NCI-H2107 treated with DMSO at 0.1 percent for 48 hours (cell line): ENCODE measurements at regions not wholly inside any gene's neighbourhood (a gene's known extent, or its start where the extent isn't known, plus 50 kb on each side); places are given as distances from the start of the nearest gene placed in this dataset.
"Not testable (repeated sequence)": the region's sequence is repeated elsewhere in the genome, so short reads cannot be mapped to it uniquely, and the experiment has no call there.

ENCODE experiments used
- DNase-seq: peaks from one replicate; lab custom pipeline; 2025; ENCODE audit not compliant: unreplicated experiment; lab: John Stamatoyannopoulos, UW

DNA sequence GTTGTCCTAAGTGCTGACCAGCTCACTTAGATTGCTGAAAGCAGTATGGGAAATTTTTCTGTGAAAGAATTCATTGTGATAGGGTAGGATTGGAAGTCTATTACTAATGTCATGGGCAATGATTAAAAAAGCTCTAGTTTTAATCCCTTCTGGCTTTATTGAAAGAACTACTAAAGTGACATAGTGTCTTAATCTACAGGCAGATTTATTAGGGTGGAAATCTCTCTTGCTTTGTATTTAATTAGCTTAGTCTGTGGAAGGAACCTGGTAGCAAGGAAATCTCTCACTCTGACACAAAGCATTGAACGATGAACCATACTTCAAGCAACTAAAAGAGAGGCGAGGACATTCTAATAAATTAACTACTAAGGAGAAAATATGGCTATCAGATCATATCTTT is 1029.2 kb upstream of the PCDH20 start:
- no peak for DNase-seq

DNA sequence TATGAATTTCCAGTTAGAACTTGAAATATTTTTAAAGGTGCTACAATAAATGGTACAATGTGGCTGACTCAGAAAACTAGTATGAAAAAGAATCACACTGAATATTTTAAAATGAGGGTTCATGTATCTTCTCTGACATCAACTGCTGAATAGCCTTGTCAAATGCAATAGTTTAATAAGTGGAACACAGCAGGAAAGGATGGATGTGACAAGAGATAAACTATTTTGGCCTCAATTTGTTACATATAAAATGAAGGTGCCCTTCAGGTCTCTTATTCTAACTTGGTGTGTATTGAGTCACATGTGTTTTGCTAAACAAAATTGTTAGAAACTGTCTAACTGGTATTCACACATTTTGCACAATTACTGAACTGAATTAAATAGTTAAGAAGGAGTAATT is 1018.4 kb upstream of the PCDH20 start:
- DNase-seq, result no peak

DNA sequence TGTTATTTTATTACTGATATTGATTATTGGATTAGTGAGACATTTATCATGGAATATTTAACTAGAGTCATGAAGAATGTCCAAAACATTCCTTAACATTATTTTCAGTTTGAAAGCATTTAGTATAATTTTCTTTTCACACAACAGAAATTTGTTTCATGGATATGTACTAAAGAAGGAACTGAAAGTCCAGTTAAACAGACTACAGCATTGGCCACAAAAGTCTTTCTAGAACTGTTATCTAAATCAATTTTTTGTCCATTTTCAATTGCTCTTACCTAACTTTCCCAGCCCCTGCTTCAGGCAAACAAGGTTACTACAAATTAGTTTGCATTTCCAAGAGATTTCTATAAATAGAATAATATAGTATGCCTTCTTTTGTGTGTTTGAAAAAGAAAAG is 1018.0 kb upstream of the PCDH20 start:
- no peak for DNase-seq

DNA sequence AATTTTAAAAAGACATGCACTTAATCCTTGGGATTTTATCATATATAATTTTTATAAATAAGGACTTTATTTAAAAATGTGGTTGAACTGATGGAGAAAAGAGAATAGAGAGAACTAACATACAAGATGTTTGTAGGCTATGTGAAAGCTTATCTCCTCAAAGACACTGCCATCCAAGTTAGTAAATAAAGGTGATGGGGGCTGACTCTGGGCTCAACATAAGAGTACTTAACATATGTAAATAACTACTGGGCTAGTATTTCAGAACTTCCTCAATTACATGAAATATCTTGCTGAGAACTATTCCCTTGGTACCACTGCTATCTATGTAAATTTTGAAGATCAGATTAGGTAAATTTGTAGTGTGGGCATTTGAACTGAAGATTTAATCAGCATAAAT is 1017.3 kb upstream of the PCDH20 start:
- no peak for DNase-seq

DNA sequence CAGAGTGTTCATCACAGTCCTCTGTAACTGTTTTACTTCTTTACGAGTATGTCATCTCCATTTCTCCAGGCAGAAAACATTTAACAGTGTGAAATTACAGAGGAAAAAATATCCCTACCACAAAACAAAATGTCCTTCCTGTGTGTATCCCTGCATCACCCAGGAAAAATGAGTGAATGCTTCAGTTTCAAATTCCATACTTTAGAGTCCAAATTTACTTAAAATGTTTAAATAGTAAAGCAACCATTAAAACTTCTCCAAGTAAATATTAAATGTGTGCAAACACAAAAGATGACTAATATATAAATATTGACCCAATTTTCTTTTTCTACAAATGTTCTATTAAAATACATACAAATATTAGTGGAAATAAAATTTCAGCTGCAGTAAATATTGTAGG is 1016.6 kb upstream of the PCDH20 start:
- no peak for DNase-seq

DNA sequence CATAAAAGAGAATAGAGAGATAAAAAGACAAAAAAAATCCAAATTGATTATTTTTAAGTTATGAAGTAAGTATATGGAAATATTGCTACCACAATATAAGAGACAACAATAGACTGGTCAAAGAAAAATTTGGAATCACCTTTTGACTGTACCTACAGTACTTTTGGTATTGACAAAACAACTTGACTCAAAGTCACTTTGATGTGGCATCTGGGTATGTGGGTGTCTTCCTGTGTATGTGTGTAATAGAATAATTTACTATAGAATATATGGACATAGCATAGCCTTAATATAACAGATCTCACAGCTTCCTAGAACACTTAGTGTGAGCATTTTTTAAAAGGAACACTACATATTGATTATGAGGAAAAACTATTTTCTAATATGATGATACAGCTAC is 1016.2 kb upstream of the PCDH20 start:
- DNase-seq, result no peak

DNA sequence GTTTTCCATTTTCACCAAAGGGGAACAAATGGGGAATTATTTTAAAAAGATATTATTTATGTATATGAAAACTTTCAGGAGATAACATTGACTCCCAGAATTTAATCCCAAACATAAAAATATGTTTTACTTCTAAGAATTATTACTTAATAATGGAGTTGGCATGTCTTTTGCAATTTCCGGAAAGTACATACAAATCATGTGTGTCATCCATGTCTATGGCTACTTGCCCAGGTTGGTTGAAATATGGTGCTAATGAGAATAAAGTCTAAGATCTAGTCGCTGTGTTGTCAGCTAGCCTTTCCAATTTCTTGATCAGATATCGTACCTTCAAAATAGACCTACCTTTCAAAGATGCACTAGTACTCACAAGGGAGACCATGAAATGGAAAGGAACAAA is 1003.2 kb upstream of the PCDH20 start:
- no peak for DNase-seq

DNA sequence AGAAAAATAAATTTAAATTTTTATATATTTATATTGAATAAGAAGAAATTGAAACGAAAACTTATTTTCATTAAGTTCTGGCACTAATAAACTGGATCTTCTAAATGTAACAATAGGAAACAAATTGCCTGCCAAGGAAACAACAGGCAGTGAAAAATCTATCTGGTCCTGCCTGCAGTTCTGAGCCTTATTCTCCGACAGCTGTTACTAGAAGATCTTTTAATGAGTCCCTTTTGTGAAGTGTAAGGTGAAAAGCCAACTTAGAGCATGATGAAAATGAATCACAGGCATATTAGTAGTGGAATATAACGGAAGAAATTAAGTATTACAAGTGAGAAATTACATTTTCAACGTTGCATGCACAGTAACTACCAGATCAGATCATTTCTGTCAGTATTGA is 1002.7 kb upstream of the PCDH20 start:
- no peak for DNase-seq

DNA sequence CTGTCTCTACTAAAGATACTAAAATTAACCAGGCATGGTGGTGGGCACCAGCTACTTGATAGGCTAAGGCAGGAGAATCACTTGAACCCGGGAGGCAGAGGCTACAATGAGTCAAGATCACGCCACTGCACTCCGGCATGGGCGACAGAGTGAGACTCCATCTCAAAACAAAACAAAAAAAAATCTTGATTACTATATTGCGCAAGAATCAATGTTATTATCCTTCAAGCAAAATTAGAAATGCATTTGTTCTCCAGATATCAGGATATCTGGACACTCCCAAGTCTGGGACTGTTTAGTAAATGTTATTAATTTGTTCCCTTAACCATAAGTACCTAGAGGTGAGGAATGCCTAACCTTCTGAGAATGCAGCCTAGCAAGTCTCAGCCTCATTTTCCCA is 992.2 kb upstream of the PCDH20 start:
- no peak for DNase-seq

DNA sequence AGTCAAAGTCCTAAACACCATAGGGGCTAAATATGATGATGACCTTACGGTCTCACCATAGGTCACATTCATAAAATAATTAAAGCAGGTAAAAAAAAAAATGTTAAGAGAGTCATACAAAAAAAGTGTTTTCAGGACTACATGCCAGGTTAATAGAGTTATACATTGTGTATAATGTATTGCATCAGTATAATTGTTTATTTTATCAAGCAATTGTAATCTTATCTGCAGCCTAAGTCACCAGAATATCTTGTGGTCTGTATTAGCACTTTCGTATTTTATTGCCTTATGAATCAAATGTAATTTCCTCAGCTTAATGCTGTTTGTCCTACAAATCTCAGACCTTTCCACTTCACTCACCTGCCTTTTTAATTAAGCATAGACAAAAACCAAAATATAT is 972.9 kb upstream of the PCDH20 start:
- DNase-seq, result peak; percentile 3

DNA sequence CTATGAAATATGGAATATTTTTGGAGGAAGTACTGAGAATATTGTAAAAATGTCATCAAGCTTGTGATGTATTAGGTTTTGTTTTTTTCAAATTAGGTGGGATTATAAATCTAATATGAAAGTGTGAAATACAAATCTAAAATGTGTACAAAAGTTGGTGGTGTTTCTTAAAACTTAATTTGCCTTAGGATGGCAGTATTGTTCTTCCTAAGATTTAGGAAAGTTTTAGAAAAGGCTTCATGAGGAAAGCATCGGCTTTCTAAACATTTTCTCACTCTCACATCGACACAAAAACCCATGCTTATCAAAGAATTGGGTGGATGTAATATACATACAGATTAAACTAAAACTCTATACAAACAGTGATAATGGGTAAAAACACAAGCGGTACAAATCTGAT is 972.0 kb upstream of the PCDH20 start:
- DNase-seq, result no peak

DNA sequence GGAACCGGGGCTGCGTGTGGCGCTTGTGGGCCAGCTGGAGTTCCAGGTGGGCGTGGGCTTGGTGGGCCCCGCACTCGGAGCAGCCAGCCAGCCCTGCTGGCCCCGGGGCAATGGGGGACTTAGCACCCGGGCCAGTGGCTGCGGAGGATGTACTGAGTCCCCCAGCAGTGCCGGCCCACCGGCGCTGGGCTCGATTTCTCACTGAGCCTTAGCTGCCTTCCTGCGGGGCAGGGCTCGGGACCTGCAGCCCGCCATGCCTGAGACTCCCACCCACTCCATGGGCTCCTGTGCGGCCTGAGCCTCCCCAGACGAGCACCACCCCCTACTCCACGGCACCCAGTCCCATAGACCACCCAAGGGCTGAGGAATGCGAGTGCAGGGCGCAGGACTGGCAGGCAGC is 963.6 kb upstream of the PCDH20 start:
- not testable (repeated sequence) for DNase-seq

DNA sequence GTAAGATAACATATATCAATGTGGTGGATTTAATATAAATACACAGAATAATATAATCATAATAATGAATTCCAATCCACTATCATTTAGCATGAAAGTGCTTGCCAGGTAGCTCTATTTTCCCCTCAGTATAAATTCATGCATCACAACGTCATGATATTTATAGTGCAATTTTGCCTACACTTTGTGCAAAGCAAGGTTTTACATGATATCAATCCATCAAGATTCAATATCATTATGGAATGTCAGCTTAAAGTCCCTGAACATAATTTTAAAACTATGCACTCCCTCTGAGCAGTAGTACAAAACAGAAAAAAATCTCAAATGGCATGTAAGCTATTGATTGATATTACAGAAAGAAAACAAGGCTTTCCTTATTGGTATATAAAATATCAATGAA is 962.2 kb upstream of the PCDH20 start:
- DNase-seq, result no peak

DNA sequence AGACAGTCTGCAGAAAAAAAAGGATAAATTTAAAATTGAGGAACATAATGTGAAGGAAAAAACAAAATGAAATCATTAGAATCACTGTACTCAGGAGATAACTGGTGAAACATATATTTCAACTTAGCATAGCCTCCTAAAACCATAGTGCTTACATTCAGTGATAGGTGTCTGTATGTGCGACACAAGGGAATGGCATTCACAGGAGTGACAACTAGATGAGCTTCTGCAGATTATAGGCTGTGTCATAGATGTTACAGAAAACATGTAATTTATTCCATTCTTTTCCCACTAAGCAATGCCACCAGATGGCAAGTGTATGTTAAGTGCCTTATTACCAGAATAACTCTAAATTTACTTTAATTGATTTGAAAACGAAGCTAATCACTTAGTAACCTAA is 960.0 kb upstream of the PCDH20 start:
- no peak for DNase-seq

DNA sequence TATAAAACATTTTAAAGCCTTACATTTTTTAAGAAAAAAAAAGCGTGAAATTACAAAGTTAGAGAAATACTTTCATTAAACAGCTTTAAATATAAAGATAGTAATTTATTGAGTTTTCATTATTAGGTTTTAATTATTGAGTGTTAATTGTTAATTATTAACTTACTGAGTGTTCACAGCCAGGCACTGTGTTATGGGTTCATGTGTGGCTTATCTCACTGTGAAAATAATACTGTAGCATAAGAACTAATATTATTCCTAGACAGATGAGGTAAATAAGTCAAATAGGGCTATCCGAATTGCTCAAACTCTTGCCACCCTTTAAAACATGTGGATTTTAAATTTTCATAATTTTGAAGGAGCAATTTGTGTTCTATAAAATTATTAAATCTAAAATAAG is 956.1 kb upstream of the PCDH20 start:
- DNase-seq, result no peak

DNA sequence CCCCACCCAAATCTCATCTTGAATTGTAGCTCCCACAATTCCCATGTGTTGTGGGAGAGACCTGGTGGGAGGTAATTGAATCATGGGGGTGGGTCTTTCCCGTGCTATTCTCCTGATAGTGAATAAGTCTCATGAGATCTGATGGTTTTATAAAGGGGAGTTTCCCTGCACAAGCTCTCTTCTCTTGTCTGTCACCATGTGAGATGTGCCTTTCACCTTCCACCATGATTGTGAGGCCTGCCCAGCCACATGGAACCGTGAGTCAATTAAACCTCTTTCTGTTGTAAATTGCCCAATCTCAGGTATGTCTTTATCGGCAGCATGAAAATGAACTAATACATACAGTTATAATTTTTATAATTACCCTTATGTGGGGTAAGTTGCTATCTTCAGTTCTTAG is 952.3 kb upstream of the PCDH20 start:
- not testable (repeated sequence) for DNase-seq

DNA sequence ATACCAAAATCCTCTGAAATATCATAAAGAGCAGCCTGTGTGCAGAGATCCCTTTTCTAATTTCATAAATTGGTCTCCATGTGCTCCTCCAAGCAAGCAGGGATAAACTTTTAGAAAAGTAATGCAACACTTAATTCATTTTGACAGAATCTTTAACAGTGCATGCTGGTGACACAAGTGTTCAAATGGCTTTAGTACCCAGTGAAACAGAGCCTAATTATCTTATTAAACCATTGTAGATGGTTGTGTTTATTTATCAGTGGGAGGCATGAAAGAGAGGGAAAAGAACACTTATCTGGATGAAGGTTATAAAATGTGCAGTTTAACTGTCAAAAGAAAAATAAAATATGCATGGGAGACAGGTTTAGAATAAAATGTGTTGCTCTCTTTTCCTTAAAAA is 945.0 kb upstream of the PCDH20 start:
- peak; percentile 31 for DNase-seq

DNA sequence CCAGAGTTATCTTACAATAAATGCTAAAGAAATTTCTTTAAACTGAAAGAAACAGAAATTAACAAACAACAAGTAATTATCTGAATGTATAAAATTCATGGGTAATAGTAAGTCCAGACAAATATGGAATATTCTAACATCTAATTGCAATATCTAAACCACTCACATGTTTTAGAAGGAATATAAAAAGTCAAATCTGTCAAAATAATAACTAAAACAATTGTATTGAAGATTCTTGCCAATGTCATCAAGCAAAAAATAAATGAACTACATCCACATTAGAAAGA is 942.9 kb upstream of the PCDH20 start:
- DNase-seq, result no peak

DNA sequence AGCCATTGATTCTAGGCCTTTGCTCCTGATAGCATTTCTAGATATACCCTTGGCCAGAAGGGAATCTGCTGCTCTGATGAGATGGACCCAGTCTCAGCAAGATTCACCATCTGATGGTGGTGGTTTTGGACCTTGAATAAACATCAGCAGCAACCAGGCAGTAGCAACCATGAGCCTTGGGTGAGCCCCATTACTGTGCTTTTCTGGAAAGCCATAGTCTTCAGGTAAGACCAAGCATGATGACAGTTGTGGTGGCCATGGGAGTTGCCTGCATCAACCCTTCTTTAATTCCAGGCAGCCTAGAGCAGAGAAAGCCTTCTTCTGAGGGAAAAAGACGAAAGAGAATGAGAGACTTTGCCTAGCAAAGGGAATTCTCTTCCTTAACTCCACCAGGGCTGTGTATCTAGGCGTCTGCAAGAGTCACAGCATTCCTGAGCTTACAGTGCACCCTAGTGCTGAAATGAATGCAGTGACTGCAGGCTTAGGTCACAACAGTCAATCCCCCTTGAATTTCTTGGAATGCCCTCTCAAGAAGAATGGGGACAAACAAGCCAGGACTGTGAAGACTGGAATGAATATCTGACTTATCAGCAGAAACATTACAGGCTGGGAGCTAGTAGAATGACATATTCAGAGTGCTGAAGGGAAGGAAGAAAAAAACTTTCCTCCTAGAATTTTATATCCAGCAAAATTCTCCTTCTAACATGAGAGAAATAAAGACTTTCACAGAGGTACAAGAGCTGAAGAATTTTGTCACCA is 942.4 kb upstream of the PCDH20 start:
- DNase-seq, result no peak

DNA sequence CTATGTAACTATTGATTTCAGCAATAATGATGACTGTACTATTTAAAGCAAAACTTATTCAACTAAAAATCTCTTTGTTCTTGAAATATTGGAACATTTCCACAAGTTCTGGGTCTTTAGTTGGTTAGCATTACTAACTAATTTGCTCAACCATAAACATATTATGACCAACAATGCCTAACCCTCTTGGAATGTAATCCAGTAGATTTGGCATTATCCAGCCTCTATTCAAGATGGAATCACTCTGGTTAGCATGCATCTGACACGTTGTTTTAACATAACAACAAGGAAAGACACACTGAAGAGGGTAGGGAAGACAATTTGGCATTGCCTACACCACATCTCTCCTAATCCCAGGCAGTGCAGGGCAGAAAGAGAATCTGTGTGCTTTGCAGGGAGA is 941.3 kb upstream of the PCDH20 start:
- DNase-seq, result no peak

DNA sequence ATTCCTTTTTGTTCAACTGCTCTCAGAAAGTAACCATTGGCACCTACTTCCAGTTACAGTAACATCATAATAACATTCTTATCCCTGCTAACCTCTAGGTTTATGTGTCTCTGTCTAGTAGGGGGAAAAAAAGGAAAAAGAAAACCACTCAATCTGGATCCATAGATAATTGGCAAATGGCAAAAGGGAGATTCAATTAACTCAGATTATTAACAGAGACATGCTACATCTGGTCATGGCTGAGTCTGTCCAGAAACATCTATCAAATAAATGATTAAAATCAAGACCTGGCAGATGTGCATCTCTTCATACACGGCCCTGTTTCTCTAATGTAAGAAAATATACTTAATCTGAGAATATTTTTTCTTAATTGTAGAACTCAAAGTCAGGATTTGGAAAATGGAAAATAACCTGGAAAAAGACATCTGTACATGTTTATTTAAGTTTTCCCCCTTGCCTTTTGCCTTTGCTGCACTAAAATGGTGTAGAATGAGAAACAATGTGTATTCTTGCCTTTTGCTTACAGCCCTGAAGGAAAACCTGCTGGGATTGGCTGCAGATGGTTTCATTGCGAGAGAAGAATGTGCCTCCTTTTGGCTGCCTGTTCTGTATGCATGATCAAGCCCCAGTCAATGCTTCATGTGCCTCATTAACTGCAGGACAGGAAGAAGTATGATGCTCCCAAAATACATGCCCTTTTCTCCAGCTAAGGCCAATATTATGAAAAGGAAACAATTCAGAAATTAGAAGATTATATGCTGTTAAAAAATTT is 921.6 kb upstream of the PCDH20 start:
- DNase-seq, result no peak

DNA sequence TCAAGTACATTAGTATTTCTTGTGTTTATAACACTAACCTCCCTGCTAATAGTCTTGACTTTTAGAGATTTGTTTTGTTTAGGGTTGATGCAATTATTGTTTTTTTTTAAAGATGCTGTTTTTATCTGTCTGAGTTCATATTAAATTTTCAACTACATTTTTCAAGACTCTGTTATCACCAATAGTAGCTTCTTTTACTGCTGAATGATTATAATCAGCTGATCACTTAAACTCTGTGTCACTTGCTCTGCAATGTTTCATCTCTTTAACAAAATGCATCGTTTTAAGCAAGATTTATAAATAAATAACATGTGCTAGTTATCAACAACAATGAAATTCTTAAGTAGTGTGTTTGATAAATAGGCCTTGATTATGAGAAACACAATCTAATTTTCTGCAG is 920.9 kb upstream of the PCDH20 start:
- no peak for DNase-seq

DNA sequence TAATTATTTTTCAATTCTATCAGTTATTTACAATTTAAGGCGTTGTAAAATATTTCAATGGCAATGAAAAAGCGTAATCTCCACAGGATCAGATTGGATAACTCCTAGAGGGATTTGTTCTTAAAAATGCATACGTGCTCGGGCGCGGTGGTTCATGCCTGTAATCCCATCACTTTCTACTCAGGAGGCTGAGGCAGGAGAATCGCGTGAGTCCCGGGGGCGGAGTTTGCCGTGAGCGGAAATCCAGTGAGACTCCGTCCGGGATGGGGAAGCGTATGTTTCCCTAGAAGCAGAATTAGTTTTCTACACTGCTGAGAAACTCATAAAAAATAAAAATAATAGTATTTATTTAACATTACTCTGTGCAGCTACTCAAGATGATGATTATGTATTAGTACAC is 917.8 kb upstream of the PCDH20 start:
- DNase-seq, result no peak
